HCT116 (cell line): ENCODE measurements at regions not wholly inside any gene's neighbourhood (a gene's known extent, or its start where the extent isn't known, plus 50 kb on each side); places are given as distances from the start of the nearest gene placed in this dataset.

Experiments
- ATAC-seq: fragments of 200-7000 bp; cut with Tn5 transposase; 2 replicates; pipeline ENCODE4 v1.9.1; 2020; ENCODE audit warnings: mild to moderate bottlenecking, moderate library complexity
- BruUV-seq: library from RNA; stranded (reverse); fragments of 400-500 nt; replicated peaks from 2 replicates; lab custom pipeline; 2021; lab: Mats Ljungman, UMichigan
- CTCF ChIA-PET: fragments of 300-600 bp; sonication (Branson Sonifier 250); formaldehyde crosslinking; loops from one replicate; lab custom pipeline; 2021; ENCODE audit warnings: antibody characterized with exemption; lab: Charles Lee
- POLR2A ChIA-PET: fragments of 300-600, 350-600 bp; sonication (Branson Sonifier 250); formaldehyde crosslinking; loops from one replicate; lab custom pipeline; 2021; ENCODE audit warnings: antibody characterized with exemption; lab: Charles Lee
- RAD21 ChIA-PET, 2 experiments: fragments of 300-600 bp; sonication (Branson Sonifier 250); formaldehyde crosslinking; loops; one replicate each; lab custom pipeline; 2023; ENCODE audit warnings: low total read pairs in 2 of 2; ENCODE audit not compliant: uncharacterized antibody in 2 of 2, unreplicated experiment in 2 of 2, low non-redundant PET in 1 of 2; lab: Charles Lee
- DNase-seq: peaks from one replicate; pipeline ENCODE4 v3.0.0-alpha.2; 2010; ENCODE audit warnings: low read depth, low spot score
- H2AFZ ChIP-seq: fragments of 200-600 bp; shearing (Covaris generic), sonication (generic); 2 replicates; pipeline ENCODE4 v1.6.1; 2017; ENCODE audit warnings: low read depth, mixed run types, mixed read lengths, antibody characterized with exemption, low read length; ENCODE audit not compliant: poor library complexity, severe bottlenecking
- H3K27ac ChIP-seq: 2 replicates; pipeline ENCODE4 v1.5.1; 2012; ENCODE audit warnings: low read depth, low read length
- H3K27me3 ChIP-seq: fragments of 200-600 bp; sonication (generic); 2 replicates; pipeline ENCODE4 v1.6.1; 2016; ENCODE audit warnings: mixed run types, low read length, mixed read lengths; ENCODE audit not compliant: insufficient read depth
- H3K36me3 ChIP-seq, 2 experiments: fragments of 200-500 bp in 1 of 2; fragments of 200-600 bp in 1 of 2; sonication (Bioruptor generic) in 1 of 2; sonication (generic) in 1 of 2; 2 replicates each; pipeline versions ENCODE4 v1.5.1 to v1.6.1; 2014 to 2016; ENCODE audit warnings: low read length in 2 of 2, inconsistent platforms in 1 of 2, mixed read lengths in 1 of 2, mixed run types in 1 of 2; ENCODE audit not compliant: insufficient read depth in 2 of 2, control insufficient read depth in 1 of 2
- H3K4me1 ChIP-seq, 2 experiments: fragments of 200-600 bp in 1 of 2; sonication (generic) in 1 of 2; 2 replicates each; pipeline versions ENCODE4 v1.5.1 to v1.6.1; 2012 to 2017; ENCODE audit warnings: low read length in 2 of 2, inconsistent platforms in 1 of 2, mild to moderate bottlenecking in 1 of 2, mixed read lengths in 1 of 2, mixed run types in 1 of 2, moderate library complexity in 1 of 2; ENCODE audit not compliant: insufficient read depth in 2 of 2, control insufficient read depth in 1 of 2
- H3K4me2 ChIP-seq: fragments of 200-600 bp; sonication (generic); 2 replicates; pipeline ENCODE4 v1.6.1; 2017; ENCODE audit warnings: mixed run types, low read length, mixed read lengths
- H3K4me3 ChIP-seq, 2 experiments: fragments of 200-600 bp in 1 of 2; sonication (generic) in 1 of 2; replicated peaks in 1 of 2; 2 replicates each; pipeline ENCODE4 v1.5.1; 2011 to 2016; ENCODE audit warnings: low read length in 2 of 2, control low read depth in 1 of 2, low read depth in 1 of 2, mild to moderate bottlenecking in 1 of 2, mixed read lengths in 1 of 2, mixed run types in 1 of 2
- H3K79me2 ChIP-seq: fragments of 200-600 bp; sonication (generic); 2 replicates; pipeline ENCODE4 v1.6.1; 2017; ENCODE audit warnings: mild to moderate bottlenecking, mixed run types, low read length, moderate library complexity, mixed read lengths; ENCODE audit not compliant: insufficient read depth
- H3K9ac ChIP-seq: fragments of 200-600 bp; sonication (generic); 2 replicates; pipeline ENCODE4 v1.6.1; 2016; ENCODE audit warnings: low read length, mixed read lengths
- H3K9me2 ChIP-seq: fragments of 200-600 bp; sonication (generic), shearing (Covaris generic); 2 replicates; pipeline ENCODE4 v1.6.1; 2017; ENCODE audit warnings: mixed run types, mild to moderate bottlenecking, moderate library complexity; ENCODE audit not compliant: insufficient read depth
- H3K9me3 ChIP-seq, 2 experiments: fragments of 200-500 bp in 1 of 2; fragments of 200-600 bp in 1 of 2; sonication (Bioruptor generic) in 1 of 2; sonication (generic) in 1 of 2; 2 replicates each; pipeline ENCODE4 v1.6.1; 2014 to 2017; ENCODE audit warnings: low read length in 2 of 2, mixed read lengths in 2 of 2, inconsistent platforms in 1 of 2, low read depth in 1 of 2, mild to moderate bottlenecking in 1 of 2, mixed run types in 1 of 2, moderate library complexity in 1 of 2; ENCODE audit not compliant: control insufficient read depth in 1 of 2, insufficient read depth in 1 of 2
- H4K20me1 ChIP-seq: fragments of 200-600 bp; sonication (generic), shearing (Covaris generic); 2 replicates; pipeline ENCODE4 v1.6.1; 2017; ENCODE audit warnings: mixed run types, mild to moderate bottlenecking, moderate library complexity; ENCODE audit not compliant: insufficient read depth
- ATF3 ChIP-seq: IDR thresholded peaks from 2 replicates; pipeline ENCODE4 v1.6.1; 2012
- CBX3 ChIP-seq: IDR thresholded peaks from 2 replicates; pipeline ENCODE4 v1.6.1; 2012; ENCODE audit warnings: low read depth
- CEBPB ChIP-seq: IDR thresholded peaks from 2 replicates; pipeline ENCODE4 v1.6.1; 2012; ENCODE audit warnings: low read depth
- CTCF ChIP-seq, 3 experiments: fragments of 200-600 bp in 1 of 3; sonication (generic) in 1 of 3; IDR thresholded peaks in 2 of 3; conservative IDR thresholded peaks in 1 of 3; 2 replicates each; pipeline ENCODE4 v1.5.1; 2012 to 2017; ENCODE audit warnings: low read depth in 2 of 3, low read length in 2 of 3, antibody characterized with exemption in 1 of 3, borderline replicate concordance in 1 of 3, control low read depth in 1 of 3, mild to moderate bottlenecking in 1 of 3, mixed read lengths in 1 of 3, mixed run types in 1 of 3, moderate library complexity in 1 of 3; ENCODE audit not compliant: insufficient read depth in 1 of 3
- EGR1 ChIP-seq: IDR thresholded peaks from 2 replicates; pipeline ENCODE4 v1.6.1; 2012; ENCODE audit warnings: low read depth
- ELF1 ChIP-seq: IDR thresholded peaks from 2 replicates; pipeline ENCODE4 v1.6.1; 2012; ENCODE audit warnings: low read depth, borderline replicate concordance
- EZH2phosphoT487 ChIP-seq: fragments of 200-600 bp; IDR thresholded peaks from 2 replicates; pipeline ENCODE4 v1.6.1; 2018; ENCODE audit warnings: antibody characterized with exemption, borderline replicate concordance
- FOSL1 ChIP-seq: IDR thresholded peaks from 2 replicates; pipeline ENCODE4 v1.6.1; 2012; ENCODE audit warnings: low read depth
- MAX ChIP-seq: IDR thresholded peaks from 2 replicates; pipeline ENCODE4 v1.6.1; 2012
- POLR2AphosphoS5 ChIP-seq: IDR thresholded peaks from 2 replicates; pipeline ENCODE4 v1.6.1; 2011; ENCODE audit warnings: mild to moderate bottlenecking, low read depth, low read length, moderate library complexity
- RAD21 ChIP-seq: IDR thresholded peaks from 2 replicates; pipeline ENCODE4 v1.6.1; 2012; ENCODE audit warnings: low read depth, mild to moderate bottlenecking
- SIN3A ChIP-seq: IDR thresholded peaks from 2 replicates; pipeline ENCODE4 v1.6.1; 2012; ENCODE audit warnings: low read depth
- TCF7L2 ChIP-seq: IDR thresholded peaks from 2 replicates; pipeline ENCODE4 v1.7.0; 2011; ENCODE audit warnings: borderline replicate concordance, inconsistent platforms; ENCODE audit not compliant: insufficient read depth, insufficient read length; ENCODE audit errors: extremely low read depth
- ZNF274 ChIP-seq: fragments of 200-500 bp; sonication (Bioruptor generic); IDR thresholded peaks from 2 replicates; pipeline ENCODE4 v1.6.1; 2014; ENCODE audit warnings: mild to moderate bottlenecking, low read depth, low read length, inconsistent platforms
- intact Hi-C: fragments of 100-400 bp; cut with micrococcal nuclease; formaldehyde crosslinking; loops from 2 replicates; pipeline ENCODE4 v1.10.0; 2022

- H3K9me3 ChIP-seq: no peaks in the 10 kb centered on the region
- H3K27me3 ChIP-seq: no peaks in the 10 kb centered on the region
- no peaks in the 10 kb centered on the region for H3K36me3 ChIP-seq
- RAD21 ChIA-PET: no interaction called here
- intact Hi-C loops: no loop called here
- H3K27ac ChIP-seq: no peak overlapping the region
- DNase-seq (no peak), ATAC-seq (no peak)
- H2AFZ ChIP-seq: no peak overlapping the region
- no peak overlapping the region for H3K4me3 ChIP-seq
- no TSS peak for BruUV-seq
- POLR2A ChIA-PET: no interaction called here
- no peak overlapping the region for H3K9ac ChIP-seq
- no peaks in the 10 kb centered on the region for H4K20me1 ChIP-seq
- no peak overlapping the region for H3K4me2 ChIP-seq
- no peaks in the 10 kb centered on the region for H3K9me2 ChIP-seq
- CTCF ChIA-PET: no interaction called here
- H3K4me1 ChIP-seq: no peaks in the 10 kb centered on the region
- no peaks in the 10 kb centered on the region for H3K79me2 ChIP-seq
- TF ChIP-seq ATF3 (no peak), CEBPB (no peak), TCF7L2 (no peak), MAX (no peak), POLR2AphosphoS5 (no peak), ELF1 (no peak), CBX3 (no peak)
These were observed 495.8 kb downstream of the MDFIC start for GRCh38 chr7:115417662-115418061.

DNA sequence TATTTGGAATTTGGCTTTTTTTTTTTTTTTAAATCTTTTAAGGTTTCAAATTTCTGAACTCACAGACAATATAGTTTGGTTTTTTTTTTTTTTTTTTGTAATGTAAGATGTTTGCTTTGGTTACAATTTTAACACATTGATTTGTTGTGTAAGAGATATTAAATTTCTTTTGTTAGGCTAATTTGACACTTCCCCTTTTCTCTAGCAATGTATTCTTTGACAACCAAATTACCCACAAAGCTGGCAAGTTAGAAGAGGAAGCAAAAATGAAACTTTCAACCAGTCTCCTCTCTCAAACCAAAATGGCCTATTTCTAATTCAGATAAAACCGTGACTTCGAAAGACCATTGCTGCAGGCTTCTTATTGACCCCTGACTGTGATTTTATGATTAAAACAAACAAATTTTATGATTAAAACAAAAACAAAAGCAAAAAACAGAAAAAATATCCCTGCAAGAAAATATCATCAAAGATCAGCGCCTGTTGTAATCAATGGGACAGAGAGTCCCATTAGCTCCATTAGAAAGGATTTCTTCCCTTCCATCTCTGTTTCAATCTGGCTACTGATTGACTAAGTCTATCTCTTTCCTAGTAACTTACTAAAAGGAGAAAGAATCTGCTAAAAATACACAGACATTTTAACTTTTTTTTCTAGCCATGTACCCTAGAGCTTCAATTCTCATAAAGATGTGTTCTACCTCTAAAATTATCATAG is 489.2 kb downstream of the MDFIC start:
- POLR2A ChIA-PET: no interaction called here
- no TSS peak for BruUV-seq
- TF ChIP-seq FOSL1 (no peak), EZH2phosphoT487 (no peak), CTCF (IDR thresholded peaks at IDR 0.05 in 2 of 3, conservative IDR thresholded peaks at IDR 0.05 in 1 of 3; ENCODE audit: borderline replicate concordance in 1 of 3, insufficient read depth in 1 of 3, low read depth in 2 of 3, low read length in 2 of 3) (no peak), EGR1 (no peak), CBX3 (no peak), ZNF274 (no peak), POLR2AphosphoS5 (no peak), ATF3 (no peak), SIN3A (no peak), RAD21 (no peak)

More for the DNA sequence above, 489.2 kb downstream of the MDFIC start:
- Histone ChIP-seq H3K4me2 (no peak overlapping the region), H3K4me3 (no peak overlapping the region), H3K9me3 (no peaks in the 10 kb centered on the region), H2AFZ (no peak overlapping the region), H4K20me1 (no peaks in the 10 kb centered on the region), H3K27ac (no peak overlapping the region), H3K36me3 (no peaks in the 10 kb centered on the region), H3K79me2 (no peaks in the 10 kb centered on the region), H3K27me3 (no peaks in the 10 kb centered on the region), H3K9ac (no peak overlapping the region), H3K4me1 (no peaks in the 10 kb centered on the region), H3K9me2 (no peaks in the 10 kb centered on the region)
- ChIA-PET RAD21 (no interaction called here), CTCF (no interaction called here)
- intact Hi-C loops: no loop called here
- DNase-seq: no peak
- no peak for ATAC-seq
